NCI-H1436 (cell line): ENCODE measurements at regions not wholly inside any gene's neighbourhood (a gene's known extent, or its start where the extent isn't known, plus 50 kb on each side); places are given as distances from the start of the nearest gene placed in this dataset.

Experiments
- DNase-seq: peaks from one replicate; lab custom pipeline; 2025; lab: John Stamatoyannopoulos, UW

GRCh38 chr15:69843276-69843899, 254.3 kb downstream of the TLE3 start:
- no peak for DNase-seq

DNA sequence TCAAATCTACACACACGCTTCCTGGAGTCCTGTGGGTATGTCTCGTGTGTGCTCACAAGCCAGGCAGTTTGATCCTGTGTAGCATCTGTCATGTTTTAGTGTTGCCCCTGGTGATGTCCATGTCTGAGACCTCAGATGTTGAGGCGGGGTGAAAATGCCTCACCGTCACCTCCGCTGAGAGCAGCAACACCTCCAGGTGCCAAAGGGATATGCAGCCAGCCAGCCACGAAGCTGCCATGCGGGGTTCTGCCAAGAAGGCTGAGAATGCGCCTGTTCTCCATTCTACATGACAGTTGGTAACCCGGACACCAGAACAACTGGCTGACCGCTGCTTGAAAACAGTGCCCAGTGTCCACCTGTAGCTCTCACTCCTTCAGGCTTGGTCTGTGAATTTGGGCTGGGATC, 253.8 kb downstream of the TLE3 start:
- DNase-seq, result no peak

GRCh38 chr15:69845159-69845558, 252.6 kb downstream of the TLE3 start:
- no peak for DNase-seq

GRCh38 chr15:69847625-69848024, 250.1 kb downstream of the TLE3 start:
- DNase-seq, result no peak

GRCh38 chr15:69848096-69848495, 249.6 kb downstream of the TLE3 start:
- DNase-seq, result no peak

DNA sequence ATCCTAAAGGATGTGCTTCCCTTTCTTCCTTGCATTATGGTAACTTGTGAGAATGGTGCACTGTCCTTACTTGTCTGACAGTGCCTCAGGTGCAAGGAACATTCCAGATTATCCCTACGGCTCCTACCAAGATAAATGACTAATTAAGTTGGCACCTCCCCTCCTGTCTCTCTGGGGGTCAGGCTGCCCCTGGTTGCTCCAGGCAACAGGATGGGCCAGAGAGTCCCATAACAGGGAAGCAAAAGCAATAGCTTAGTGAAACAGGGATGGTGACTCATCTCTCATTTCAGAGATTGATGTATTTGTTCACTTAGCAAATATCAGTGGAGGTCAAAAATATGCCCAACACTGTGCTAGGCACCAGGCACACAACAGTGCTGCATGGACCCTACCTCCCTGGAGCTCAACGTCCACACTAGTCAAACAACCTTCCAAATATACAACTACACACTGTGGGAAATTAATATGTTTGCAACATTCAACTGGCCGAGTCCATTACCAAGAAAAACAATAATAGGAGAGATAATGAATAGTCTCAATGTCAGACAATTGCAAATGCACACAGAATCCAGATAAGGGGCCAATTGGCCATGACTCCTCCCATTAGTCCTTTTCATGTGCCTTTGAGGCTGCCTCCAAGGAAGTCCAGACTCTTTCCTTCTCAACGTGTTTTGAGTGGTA, 249.0 kb downstream of the TLE3 start:
- DNase-seq, result no peak

DNA sequence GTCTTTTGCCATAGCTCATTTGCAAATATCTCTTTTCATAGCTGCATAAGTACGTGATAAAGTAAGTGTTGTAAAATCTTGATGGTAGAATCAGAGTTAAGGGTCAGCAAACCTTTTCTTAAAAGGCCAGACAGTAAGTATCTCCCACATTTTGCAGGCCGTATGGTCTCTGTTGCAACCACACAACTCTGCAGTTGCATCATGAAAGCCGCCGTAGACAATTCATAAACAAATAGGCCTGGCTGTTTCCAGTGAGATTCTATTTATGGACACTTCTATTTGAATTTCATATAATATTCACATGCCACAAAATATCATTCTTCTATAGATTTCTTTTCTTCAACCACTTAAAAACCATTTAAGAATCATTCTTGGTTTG, 248.5 kb downstream of the TLE3 start:
- DNase-seq, result no peak

GRCh38 chr15:69852482-69852881, 245.2 kb downstream of the TLE3 start:
- no peak for DNase-seq

DNA sequence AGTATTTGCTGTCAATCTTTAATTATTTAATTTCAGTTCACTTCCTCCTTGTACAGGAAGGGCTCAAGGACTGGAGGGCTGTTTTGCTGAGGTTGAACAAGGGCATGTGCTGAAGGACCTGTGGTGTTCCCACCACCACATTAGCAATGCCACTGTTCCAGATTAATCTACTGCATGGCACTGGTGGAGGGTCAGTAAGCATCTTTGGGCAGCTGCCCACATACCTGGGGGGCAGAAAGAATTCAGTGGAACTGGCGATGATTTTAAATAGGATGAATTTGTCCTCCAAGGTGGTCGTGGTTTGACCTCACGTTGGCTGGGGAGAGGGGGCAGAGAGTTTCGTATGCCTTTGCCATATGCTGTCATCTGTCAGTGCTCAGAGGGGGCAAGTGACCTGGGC, 244.8 kb downstream of the TLE3 start:
- DNase-seq, result no peak

- no peak for DNase-seq
These were observed 244.2 kb downstream of the TLE3 start for GRCh38 chr15:69853544-69853951.

DNA sequence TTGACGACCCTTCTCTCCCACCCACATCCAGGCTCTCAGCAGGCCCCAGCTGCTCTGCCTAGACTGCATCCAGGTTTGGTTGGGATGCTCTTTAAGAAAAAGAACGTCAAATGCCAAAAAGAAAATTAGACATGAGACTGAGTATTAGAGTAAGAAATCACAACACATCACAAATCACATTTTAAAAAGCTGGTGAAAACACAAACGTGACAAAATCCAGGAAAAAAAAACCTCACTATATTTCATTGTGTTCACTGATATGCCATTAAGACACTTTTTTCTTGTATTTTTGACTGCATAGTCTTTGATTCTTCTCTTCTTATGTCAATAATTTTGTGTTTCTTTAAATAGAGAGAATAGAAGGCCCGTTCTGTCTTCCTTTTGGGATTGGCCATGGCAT, 243.7 kb downstream of the TLE3 start:
- DNase-seq, result no peak

GRCh38 chr15:69854521-69855181, 243.1 kb downstream of the TLE3 start:
- no peak for DNase-seq

- DNase-seq, result peak; percentile 7
These were observed 242.3 kb downstream of the TLE3 start for GRCh38 chr15:69855258-69856000.

GRCh38 chr15:69857250-69857649, 240.5 kb downstream of the TLE3 start:
- no peak for DNase-seq

DNA sequence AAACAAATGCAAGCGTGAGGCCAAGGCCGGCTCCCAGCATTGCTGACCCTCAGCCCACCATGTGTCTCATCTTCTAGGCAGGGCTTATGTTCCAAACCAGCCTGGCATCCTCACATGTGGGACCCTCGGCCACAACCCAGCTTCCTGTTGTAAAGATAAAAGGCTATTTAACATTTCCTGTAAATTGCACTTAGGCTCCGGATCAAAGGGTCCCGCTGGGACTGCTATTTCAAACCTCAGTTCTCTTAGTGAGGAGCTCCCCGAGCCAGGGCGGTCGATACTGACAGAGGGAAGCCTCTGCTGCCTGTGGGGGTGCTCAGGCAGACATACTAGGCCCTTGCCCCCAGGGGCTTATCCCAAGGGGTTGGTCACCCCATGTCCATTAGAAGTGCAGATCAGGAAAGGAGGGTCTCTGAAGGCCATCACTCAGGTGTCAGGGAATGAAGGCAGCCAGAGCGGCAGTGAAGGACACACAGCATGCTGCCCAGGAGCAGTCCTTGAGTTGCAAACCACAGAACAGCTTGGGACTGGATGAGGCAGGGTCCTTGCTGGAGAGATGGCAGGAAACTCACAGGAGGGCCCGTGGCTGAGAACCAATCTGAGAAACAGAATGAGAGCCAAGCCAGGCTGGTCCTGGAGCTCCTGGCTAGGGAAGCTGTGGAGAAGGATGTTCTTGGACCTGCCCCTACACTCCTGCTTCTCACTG, 239.9 kb downstream of the TLE3 start:
- DNase-seq, result no peak

- no peak for DNase-seq
These were observed 239.3 kb downstream of the TLE3 start for GRCh38 chr15:69858456-69858855.

- no peak for DNase-seq
These were observed 237.9 kb downstream of the TLE3 start for GRCh38 chr15:69859866-69860265.

DNA sequence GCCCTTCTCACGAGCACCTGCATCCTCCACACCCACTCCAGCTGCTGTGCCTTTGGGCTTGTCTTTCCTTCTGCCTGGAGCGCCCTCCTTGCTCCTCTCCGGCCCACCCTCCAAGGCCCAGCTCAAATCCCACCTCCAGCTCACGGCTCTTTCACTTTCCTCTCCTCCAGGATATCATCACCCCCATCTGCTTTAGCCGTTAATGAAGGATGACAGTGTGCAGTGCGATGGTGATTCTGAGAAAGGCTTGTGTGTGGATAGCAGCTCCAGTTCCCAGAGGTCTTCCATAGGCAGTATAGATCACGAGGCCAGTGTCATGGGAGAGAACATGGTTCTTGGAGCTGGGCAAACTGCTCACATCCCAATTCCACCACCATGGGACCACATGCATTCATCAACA, 237.4 kb downstream of the TLE3 start:
- no peak for DNase-seq

DNA sequence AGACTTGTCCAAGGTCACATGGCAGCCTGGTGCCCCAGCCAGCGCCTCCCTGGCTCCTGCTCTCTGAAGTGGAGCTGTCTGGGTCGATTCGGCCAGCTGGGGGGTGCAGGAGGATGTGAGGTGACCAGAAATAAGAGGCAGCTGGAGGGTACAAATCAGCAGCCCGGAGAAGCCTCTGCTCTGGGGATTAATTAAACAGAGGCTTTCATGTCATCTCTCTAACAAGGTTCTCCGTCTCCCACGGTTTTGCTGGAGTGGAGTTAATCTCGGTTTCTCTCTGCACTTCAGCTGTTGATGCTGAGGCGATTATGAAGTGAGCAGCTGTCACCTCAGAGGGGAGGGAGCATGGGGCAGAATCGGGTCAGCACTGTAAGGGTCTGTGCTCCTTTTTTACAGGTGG, 236.8 kb downstream of the TLE3 start:
- no peak for DNase-seq

DNA sequence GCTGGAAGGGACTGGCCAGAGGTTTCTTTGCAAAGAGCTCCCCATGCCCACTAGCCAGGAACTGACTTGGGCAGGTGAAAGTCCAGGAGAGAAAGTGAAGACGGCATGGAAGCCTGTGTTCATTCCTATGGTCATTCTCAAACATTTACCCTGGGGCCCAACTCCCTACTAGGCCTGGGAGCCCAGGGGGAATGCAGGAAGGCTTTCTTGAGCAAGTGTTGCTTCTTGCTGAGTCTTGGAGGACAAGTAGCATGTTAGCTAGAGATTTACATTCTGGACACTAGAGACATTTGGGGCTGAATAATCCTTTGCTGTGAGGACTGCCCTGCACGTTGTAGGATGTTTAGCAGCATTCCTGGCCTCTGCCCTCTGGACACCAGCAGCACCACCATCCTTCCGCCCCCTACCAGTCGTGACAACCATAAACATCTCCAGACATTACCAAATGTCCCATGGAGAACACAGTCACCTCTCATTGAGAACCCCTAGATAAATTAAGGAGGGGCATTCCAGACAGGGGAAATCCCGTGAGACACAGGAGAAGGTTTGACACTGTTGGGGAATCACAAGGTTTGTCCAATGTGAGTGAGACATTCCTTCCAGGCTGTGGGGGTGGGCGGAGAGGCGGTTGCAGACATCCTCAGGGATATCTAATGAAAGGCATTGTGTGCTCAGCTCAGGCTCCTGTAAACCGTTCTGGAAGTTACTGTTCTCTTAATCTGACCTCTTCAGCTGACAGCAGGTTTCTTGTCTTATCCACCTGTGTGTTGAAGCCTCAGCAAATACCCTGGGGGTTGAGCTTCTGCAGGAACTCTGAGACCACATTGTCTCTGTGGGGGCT, 236.2 kb downstream of the TLE3 start:
- DNase-seq, result no peak

GRCh38 chr15:69862540-69862939, 235.2 kb downstream of the TLE3 start:
- DNase-seq, result no peak
